Glomerular visceral epithelial cell (primary cell): ENCODE measurements at regions not wholly inside any gene's neighbourhood (a gene's known extent, or its start where the extent isn't known, plus 50 kb on each side); places are given as distances from the start of the nearest gene placed in this dataset.

Source experiments
- DNase-seq: peaks from one replicate; pipeline ENCODE4 v3.0.0-alpha.2; 2016; ENCODE audit errors: extremely low spot score

GRCh38 chr6:4192627-4193026, 57.3 kb upstream of the ECI2 start:
- DNase-seq = no peak

DNA sequence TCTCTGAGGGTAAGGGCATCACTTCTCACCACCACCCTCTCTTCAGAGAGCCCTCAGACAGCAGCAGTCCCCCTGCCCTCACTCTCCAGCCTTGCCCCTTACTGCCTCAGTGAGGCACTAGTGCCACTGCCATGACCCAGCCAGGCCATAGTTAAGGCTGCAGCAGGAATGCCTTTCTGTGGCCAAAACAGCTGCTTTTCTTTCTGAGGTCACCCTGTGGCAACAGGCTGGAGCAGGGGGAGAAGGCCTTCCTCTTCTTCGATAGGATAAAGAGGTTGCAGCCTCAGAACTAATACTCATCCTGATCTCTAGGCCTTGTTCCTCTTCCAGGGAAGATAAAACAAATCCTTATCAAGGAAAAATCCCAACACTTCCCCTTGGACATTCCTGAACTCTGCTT, 56.8 kb upstream of the ECI2 start:
- no peak for DNase-seq

DNA sequence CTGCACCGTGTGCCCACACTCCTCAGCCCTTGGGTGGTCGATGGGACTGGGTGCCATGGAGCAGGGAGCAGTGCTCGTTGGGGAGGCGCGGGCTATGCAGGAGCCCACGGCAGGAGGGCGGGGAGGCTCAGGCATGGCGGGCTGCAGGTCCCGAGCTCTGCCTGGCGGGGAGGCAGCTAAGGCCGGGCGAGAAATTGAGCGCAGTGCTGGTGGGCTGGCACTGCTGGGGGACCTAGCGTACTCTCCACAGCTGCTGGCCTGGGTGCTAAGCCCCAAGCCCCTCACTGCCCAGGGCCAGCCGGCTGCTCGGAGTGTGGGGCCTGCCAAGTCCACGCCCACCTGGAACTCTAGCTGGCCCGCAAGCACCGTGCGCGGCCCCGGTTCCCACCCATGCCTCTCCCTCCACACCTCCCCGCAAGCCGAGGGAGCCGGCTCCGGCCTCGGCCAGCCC, 55.9 kb upstream of the ECI2 start:
- no peak for DNase-seq

- DNase-seq = no peak
Observed at GRCh38 chr6:4189249-4189648, 53.9 kb upstream of the ECI2 start.

GRCh38 chr6:4188801-4189200, 53.4 kb upstream of the ECI2 start:
- no peak for DNase-seq

GRCh38 chr6:4187480-4187879, 52.1 kb upstream of the ECI2 start:
- DNase-seq = no peak

- no peak for DNase-seq
Observed at GRCh38 chr6:4186385-4186784, 51.0 kb upstream of the ECI2 start.

DNA sequence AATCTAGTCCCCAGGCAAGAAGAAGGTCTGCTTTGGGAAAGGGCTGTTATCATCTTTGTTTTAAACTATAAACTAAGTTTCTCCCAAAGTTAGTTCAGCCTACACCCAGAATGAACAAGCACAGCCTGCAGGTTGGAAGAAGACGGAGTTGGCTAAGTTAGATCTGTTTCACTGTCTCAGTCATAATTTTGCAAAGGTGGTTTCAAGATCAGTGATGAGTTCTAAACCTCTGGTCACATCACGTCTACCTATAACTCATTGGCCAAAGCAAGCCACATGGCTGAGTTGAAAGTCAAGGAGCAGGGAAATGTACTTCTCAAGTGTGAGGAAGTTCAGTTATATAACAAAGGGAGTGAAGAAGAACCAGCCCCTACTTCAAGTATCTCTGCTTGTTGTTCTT, 50.5 kb upstream of the ECI2 start:
- DNase-seq = no peak

- no peak for DNase-seq
Observed at GRCh38 chr6:4185419-4185818, 50.0 kb upstream of the ECI2 start.
